ENCODE measurements at regions not wholly inside any gene's neighbourhood (a gene's known extent, or its start where the extent isn't known, plus 50 kb on each side); places are given as distances from the start of the nearest gene placed in this dataset.

DNA sequence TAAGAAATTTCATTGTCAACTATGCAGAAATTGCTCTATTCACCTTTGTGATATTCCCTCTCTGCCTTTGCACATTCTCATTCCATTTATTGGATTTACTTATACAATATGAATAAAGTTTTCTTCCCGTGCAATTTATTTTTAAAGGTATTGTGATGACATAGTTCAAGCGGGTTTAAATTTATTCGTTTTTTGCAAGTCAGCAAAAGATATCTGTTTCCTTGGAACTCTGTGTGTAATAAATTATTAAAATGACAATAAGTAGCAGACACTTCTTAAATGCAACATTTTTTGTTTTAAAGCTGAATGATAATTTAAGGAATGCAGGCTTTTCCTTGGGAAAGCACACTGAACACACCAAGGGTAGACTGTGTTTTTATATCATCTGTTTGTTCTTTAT, 143.1 kb downstream of the SLC41A2 start:
- TF ChIP-seq, protein P1, sequence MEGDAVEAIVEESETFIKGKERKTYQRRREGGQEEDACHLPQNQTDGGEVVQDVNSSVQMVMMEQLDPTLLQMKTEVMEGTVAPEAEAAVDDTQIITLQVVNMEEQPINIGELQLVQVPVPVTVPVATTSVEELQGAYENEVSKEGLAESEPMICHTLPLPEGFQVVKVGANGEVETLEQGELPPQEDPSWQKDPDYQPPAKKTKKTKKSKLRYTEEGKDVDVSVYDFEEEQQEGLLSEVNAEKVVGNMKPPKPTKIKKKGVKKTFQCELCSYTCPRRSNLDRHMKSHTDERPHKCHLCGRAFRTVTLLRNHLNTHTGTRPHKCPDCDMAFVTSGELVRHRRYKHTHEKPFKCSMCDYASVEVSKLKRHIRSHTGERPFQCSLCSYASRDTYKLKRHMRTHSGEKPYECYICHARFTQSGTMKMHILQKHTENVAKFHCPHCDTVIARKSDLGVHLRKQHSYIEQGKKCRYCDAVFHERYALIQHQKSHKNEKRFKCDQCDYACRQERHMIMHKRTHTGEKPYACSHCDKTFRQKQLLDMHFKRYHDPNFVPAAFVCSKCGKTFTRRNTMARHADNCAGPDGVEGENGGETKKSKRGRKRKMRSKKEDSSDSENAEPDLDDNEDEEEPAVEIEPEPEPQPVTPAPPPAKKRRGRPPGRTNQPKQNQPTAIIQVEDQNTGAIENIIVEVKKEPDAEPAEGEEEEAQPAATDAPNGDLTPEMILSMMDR (optimal IDR thresholded peaks at IDR 0.05 in 1 of 3, IDR thresholded peaks at IDR 0.05 in 1 of 3, conservative IDR thresholded peaks at IDR 0.05 in 1 of 3; ENCODE audit: extremely low read depth in 1 of 3, insufficient read depth in 2 of 3, low read length in 3 of 3), result no peak
- no peak for TF ChIP-seq EZH2 (IDR thresholded peaks at IDR 0.05; ENCODE audit: low read length)

Data from keratinocyte (primary cell).